Mononuclear cell (primary cell): ENCODE measurements at regions not wholly inside any gene's neighbourhood (a gene's known extent, or its start where the extent isn't known, plus 50 kb on each side); places are given as distances from the start of the nearest gene placed in this dataset.
"Not testable (repeated sequence)": the region's sequence is repeated elsewhere in the genome, so short reads cannot be mapped to it uniquely, and the experiment has no call there.

Source experiments
- H3K27me3 ChIP-seq: 2 replicates; pipeline ENCODE4 v1.6.0; 2011; ENCODE audit warnings: low read length, control low read depth; ENCODE audit not compliant: insufficient read depth
- H3K4me1 ChIP-seq: 2 replicates; pipeline ENCODE4 v1.5.1; 2011; ENCODE audit warnings: mild to moderate bottlenecking, low read length, control low read depth; ENCODE audit not compliant: insufficient read depth
- H3K4me3 ChIP-seq: 2 replicates; pipeline ENCODE4 v1.5.1; 2011; ENCODE audit warnings: mild to moderate bottlenecking, low read length, moderate library complexity
- H3K9me3 ChIP-seq: 2 replicates; pipeline ENCODE4 v1.5.1; 2011; ENCODE audit warnings: low read depth, mild to moderate bottlenecking, control low read depth, low read length

GRCh38 chr9:62882717-62883116 is 1692.9 kb downstream of the SPATA31A7 start:
- H3K27me3 ChIP-seq, H3K4me3 ChIP-seq, H3K4me1 ChIP-seq, H3K9me3 ChIP-seq: not testable (repeated sequence)

GRCh38 chr9:62896692-62897091 is 1706.9 kb downstream of the SPATA31A7 start:
- not testable (repeated sequence) for H3K4me3 ChIP-seq, H3K4me1 ChIP-seq, H3K9me3 ChIP-seq, H3K27me3 ChIP-seq

- H3K4me3 ChIP-seq: peak overlapping the region; percentile 28
These were observed 1707.8 kb downstream of the SPATA31A7 start for GRCh38 chr9:62897411-62898225.

DNA sequence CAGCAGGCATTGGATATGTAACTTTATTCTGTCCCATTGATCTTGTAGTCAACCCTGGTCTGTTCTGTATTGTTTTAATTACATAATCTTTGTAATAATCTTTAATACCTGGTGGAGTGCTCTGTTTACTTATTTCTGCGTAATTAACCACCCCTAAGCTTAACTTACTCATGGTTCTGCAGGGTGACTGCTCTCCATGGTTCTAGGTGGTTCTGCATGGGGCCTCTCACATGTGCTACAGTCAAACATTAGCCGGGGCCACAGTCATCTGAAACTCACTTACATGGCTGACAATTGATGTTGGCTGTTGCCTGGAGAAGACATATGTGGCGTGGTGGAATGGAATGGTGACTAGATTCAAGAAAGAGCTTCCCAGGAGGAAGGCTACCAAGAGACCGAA is 1709.8 kb downstream of the SPATA31A7 start:
- not testable (repeated sequence) for H3K27me3 ChIP-seq, H3K9me3 ChIP-seq, H3K4me3 ChIP-seq, H3K4me1 ChIP-seq

More at GRCh38 chr9:62897411-62898225, 1707.8 kb downstream of the SPATA31A7 start:
- not testable (repeated sequence) for H3K4me1 ChIP-seq, H3K9me3 ChIP-seq, H3K27me3 ChIP-seq

GRCh38 chr9:62904061-62904460 is 1714.2 kb downstream of the SPATA31A7 start:
- not testable (repeated sequence) for H3K4me3 ChIP-seq, H3K4me1 ChIP-seq, H3K27me3 ChIP-seq, H3K9me3 ChIP-seq

DNA sequence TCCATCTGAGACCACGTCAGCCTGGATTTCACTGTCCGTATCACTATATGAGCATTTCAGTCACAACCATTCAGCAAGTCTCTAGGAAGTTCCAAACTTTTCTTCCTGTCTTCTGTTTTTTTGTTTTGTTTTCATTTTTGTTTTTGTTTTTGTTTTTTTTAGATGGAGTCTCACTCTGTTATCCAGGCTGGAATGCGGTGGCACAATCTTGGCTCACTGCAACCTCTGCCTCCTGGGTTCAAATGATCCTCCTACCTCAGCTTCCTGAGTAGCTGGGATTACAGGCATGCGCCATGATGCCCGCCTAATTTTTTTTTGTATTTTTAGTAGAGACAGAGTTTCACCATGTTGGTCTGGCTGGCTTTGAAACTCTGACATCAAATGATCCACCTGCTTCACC is 1715.9 kb downstream of the SPATA31A7 start:
- not testable (repeated sequence) for H3K4me3 ChIP-seq, H3K4me1 ChIP-seq, H3K27me3 ChIP-seq, H3K9me3 ChIP-seq

- H3K9me3 ChIP-seq, H3K4me1 ChIP-seq, H3K27me3 ChIP-seq, H3K4me3 ChIP-seq: not testable (repeated sequence)
These were observed 1718.0 kb downstream of the SPATA31A7 start for GRCh38 chr9:62907866-62908265.

GRCh38 chr9:62908271-62908670 is 1718.4 kb downstream of the SPATA31A7 start:
- not testable (repeated sequence) for H3K9me3 ChIP-seq, H3K4me3 ChIP-seq, H3K4me1 ChIP-seq, H3K27me3 ChIP-seq

DNA sequence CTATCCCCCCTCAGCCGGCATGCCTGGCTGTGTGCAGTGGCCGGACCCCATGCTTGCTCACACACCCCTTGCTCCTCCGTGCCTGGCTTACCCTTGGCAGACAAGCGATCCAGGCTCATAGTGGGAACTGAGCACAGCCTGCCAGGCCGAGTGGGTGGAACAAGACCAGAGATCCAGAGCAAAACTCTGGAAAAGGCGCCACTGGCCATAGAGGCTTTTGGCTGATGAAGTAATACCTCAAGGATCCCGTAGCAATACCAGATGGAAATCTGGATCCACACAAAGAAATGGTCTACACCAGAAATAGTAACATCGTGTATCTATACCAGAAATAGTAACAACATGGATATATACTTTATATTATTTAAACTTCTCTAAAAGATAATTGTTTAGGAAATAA is 1719.6 kb downstream of the SPATA31A7 start:
- not testable (repeated sequence) for H3K9me3 ChIP-seq, H3K27me3 ChIP-seq, H3K4me1 ChIP-seq, H3K4me3 ChIP-seq

DNA sequence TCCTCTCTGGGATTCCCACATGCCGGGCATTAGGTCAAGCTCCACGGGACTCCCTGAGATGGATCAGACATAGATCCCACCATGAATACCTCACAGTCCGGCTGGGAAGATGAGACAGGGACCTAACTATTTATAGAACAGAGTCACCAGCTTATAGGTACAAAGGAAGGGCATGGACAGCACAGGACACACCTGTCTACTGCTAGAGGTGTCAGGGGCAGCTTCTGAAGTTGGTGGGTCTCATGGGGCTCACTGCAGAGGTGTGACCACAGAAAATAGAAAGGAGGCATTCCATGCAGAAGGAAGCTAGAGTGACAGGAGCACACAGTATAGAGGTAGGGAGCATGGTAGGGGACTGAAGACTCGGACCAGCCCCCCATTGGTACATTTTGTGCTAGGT is 1722.4 kb downstream of the SPATA31A7 start:
- not testable (repeated sequence) for H3K9me3 ChIP-seq, H3K4me3 ChIP-seq, H3K4me1 ChIP-seq, H3K27me3 ChIP-seq

DNA sequence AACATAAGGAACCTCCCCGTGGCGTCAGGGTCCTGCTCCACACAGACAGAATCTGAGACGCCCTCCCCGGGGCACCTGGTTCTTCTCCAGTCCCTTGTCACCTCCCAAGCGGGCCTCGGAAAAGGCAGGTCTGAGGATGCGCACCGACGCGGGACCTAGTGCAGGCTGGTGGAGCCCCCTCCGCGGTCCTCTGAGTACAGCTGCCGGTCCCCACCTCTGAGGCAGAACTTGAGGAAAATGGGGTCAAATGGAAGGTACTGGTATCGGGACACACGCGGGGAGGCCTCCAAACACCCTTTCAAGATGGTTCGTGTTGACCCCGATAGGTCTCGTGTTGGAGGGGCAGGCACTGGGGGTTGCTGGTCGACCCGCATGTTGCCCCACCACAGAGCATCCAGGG is 1725.3 kb downstream of the SPATA31A7 start:
- not testable (repeated sequence) for H3K4me1 ChIP-seq, H3K9me3 ChIP-seq, H3K4me3 ChIP-seq, H3K27me3 ChIP-seq

DNA sequence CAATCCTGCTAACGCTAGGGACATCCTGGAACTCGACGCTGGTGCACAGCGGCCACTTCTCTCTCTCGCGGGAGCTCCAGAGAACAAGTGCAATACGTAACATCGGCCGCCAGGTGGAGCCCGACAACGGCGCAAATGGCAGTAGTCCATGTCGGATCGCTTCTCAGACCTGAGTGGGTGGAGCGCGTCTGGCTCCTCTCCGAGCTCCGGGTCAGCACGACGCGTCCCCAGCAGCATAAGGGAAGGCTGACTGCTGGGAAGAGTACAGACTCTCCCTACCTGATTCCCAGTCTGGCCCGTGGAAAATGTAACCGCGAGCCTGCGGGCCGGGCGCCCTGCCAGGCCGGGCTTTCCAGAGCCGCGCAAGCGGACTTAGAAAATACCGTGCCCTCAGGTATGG is 1725.8 kb downstream of the SPATA31A7 start:
- H3K4me3 ChIP-seq, H3K27me3 ChIP-seq, H3K4me1 ChIP-seq, H3K9me3 ChIP-seq: not testable (repeated sequence)

DNA sequence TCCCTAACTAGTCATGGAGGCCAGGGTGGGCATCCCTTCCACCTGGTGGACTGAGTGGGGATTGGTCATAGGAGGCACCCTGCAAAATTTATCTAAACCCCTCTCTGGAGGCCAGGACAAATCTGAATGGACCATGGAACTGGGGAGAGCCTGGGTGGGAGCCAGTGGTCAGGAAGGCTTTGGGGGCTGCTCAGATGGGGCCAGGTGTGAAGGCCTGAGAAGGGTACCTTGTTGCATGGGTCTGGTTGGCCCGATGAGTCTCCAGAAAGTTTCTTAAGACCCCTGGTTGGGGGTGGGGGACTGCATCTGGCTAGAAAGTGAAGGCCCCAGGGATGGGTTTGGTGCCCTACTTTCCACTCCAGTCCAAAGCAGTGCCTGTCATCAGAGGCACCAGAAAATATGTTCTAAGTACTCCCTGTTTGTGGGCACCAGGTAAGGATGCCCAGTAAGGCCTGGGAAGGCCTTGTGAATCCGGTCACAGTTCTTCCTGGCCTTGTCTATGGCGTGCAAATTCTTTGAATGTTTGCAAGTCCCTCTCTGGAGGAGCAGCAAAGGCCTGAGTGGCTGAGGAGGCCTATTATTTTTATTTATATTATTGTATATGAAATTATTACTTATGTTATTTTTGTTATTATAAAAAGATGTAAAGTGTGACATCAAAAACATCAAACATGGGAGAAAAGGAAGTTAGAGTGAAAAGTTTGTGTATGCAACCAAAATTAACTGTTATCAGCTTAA is 1729.0 kb downstream of the SPATA31A7 start:
- H3K4me3 ChIP-seq, H3K9me3 ChIP-seq, H3K27me3 ChIP-seq: not testable (repeated sequence)

GRCh38 chr9:62931484-62931883 is 1741.6 kb downstream of the SPATA31A7 start:
- H3K9me3 ChIP-seq, H3K4me3 ChIP-seq, H3K27me3 ChIP-seq: not testable (repeated sequence)

More for the DNA sequence above, 1729.0 kb downstream of the SPATA31A7 start:
- H3K4me1 ChIP-seq: not testable (repeated sequence)

DNA sequence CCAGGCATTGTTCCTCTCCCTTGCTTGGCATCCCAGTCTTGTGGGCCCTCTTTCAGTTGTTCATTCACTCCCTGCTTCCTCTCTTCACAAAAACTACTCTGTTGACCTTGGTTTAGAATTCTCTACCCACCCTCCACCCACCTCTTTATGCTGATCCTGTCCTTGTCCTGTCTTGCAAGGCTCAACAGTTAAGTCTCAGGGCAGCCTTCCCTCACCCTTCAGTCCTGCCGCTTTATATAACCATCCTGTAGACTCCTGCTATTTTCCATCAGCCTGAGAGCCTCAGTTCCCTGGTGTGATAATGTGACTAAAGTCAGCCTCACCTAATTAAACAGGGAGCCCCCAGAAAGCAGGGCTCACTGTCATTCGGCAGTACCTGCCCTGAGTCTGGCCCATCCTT is 1763.0 kb downstream of the SPATA31A7 start:
- H3K9me3 ChIP-seq, H3K4me1 ChIP-seq, H3K4me3 ChIP-seq, H3K27me3 ChIP-seq: not testable (repeated sequence)

More at GRCh38 chr9:62931484-62931883, 1741.6 kb downstream of the SPATA31A7 start:
- not testable (repeated sequence) for H3K4me1 ChIP-seq
